SH-SY5Y (cell line): ENCODE measurements at regions not wholly inside any gene's neighbourhood (a gene's known extent, or its start where the extent isn't known, plus 50 kb on each side); places are given as distances from the start of the nearest gene placed in this dataset.

ENCODE experiments used
- GATA2 ChIP-seq: IDR thresholded peaks from 2 replicates; pipeline ENCODE4 v1.6.1; 2011; ENCODE audit warnings: mild to moderate bottlenecking, low read depth, low read length
- GATA3 ChIP-seq: IDR thresholded peaks from 2 replicates; pipeline ENCODE4 v1.6.1; 2011; ENCODE audit warnings: low read depth, mild to moderate bottlenecking, low read length, moderate library complexity

DNA sequence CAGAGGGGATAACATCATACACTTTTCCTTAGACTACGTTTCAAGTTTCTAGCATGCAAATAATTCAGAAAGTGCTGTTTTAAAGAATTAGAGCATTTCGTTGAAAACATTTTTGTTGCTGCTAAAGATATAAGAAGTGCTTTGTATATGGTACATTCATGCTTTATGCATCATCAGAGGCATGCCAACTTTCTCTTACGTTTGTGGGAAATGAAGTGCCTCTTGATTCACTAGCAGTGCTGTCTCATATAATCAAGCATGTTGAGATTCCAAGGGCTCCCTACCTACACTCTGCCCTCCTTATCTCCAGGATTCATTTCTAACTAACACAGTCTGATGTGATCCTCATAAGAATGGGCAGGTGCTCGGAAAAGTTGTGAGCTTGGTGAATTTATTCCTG is 748.6 kb upstream of the DDX18 start:
- TF ChIP-seq GATA2 (no peak), GATA3 (no peak)
